Stimulated activated CD8-positive, alpha-beta memory T cell treated with anti-CD3 and anti-CD28 coated beads, Interleukin-4, amount 100 ng/mL, for 4 hours (primary cell): ENCODE measurements at regions not wholly inside any gene's neighbourhood (a gene's known extent, or its start where the extent isn't known, plus 50 kb on each side); places are given as distances from the start of the nearest gene placed in this dataset.

Experiments
- DNase-seq, 2 donors: peaks; one replicate each; pipeline ENCODE4 v3.0.0-alpha.2; 2020; ENCODE audit warnings: low read depth in 2 of 2, low spot score in 1 of 2

DNA sequence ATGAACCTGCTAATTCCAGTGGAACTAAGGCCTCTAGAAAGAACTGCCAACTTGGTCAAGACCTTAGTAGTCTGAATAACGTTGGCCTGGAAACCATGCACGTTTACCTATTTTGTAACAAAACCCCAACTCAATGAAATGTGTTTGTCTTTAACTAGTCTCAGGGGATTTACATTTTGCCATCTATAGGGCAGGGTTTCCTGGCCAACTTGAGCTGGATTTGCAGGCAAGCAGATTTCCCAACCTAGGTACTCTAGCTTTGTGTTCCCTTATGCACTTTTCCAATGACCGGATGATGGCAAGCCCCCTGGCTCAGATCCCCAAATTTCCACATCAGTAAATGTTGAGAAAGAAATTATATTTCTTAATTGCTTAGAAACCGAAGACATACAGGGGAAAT lies 114.5 kb downstream of the IRS2 start:
- DNase-seq, result no peak

DNA sequence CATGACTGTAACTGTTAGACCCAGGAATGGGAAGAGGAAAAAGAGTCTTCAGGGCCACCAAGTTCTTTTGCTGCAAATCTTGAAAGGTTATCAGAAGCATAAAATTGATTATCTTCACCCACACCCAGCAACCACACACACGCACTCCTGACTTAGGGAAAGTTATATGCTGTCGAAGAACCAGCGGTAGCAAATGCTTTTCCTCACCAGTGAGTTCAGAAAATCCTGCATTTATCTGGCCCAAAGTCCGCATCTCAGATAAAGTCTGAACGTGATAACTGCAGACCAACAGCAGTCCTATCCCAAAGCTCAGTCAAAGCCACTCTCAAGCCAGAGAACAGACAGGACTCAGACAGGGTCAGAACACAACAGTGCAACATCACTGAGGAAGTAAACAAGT lies 115.6 kb downstream of the IRS2 start:
- no peak for DNase-seq

DNA sequence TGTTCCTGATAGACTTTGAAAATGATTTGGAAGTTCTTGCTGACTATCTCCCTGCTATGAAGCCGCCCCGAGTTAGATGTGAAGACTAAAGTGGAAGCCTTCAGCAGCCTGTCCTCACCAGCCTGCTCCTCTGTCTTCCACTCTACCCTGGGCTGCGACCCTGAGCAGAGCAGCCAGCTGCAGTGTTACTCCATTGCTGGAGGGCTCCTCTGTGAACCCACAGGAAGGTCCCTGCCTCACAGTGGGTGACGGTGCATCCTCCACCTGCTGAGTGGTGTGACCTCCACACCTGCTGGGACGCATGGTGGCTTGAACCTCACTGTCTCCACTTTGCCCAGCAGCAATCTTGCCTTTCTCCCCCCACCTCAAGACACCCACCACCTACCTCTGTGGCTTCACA lies 116.4 kb downstream of the IRS2 start:
- no peak for DNase-seq

DNA sequence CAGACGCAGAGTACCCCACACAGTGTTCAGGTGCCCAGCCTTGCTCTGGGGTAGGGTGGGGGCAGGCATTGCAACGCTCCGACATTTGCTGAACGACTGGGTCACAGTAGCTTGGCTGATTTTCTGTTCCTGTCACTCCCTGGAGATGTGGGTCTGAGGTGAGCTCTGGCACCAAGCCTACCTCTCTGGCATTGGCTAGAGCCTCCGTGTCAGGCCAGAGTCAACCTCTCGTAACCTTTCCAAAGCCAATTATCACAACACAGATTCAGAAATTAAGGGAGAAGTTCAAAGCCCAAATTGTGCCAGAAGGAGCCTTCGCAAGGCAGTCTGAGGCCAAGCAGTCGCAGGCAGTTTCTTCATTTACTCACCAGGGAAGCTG lies 117.2 kb downstream of the IRS2 start:
- no peak for DNase-seq

DNA sequence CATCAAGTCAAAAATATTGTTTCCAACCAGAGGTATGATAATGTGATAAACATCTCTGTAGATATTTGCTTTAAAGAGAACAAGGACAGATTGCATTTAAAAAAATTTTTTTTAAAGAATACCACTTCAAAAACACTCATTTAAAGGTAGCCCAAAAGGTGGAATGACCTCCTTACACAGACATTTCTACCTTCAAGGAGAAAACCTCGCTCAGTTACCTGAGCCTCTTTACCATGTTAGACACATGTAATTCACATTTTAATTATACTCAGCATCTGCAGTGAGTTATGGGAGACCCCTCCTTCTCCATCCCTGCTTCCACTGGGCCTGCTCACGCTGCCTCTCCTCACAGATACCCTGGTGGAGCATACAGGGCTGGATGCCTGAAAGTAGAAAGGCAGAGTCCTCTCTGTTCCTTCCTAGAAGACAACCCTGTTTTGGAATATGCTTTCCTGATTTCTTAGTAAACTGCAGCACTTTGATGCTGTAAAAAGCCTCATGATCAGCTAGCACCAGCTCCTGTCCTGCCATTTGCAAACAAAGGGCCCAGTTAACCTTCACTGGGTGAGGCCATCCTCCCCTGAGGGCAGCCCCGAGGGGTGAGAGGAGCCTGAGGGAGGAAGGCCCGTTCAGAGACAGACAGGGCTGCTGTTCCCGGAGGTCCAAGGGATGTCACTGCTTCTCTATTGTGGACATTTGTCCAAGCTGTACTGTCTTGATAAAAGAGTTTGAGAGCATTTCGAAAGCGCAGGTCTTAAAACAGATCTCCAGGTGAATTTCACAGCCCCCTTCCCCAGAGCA lies 117.8 kb downstream of the IRS2 start:
- DNase-seq, result no peak

DNA sequence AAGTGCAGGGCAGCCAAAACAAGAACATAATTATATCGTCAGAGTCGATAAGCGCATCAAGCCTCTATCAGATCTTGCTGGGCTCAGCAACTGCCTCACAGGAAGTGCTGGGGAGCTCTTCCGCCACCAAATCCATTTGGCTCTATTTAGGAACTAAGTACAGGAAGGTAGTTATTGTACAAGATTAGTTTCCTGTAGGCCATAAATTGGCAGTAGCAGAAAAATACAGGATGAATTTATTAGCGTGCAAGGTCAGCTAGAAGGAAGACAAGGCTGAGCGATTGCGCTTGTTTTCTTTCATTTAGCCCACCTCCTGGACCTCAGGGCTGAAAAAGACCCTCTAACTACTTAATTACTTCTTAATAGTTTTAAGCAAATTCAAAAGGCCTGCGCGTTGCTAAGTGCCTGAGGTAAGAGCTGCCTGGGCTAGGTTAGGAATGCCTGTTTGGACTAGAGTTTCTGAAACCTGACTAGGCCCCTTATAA lies 118.5 kb downstream of the IRS2 start:
- no peak for DNase-seq

DNA sequence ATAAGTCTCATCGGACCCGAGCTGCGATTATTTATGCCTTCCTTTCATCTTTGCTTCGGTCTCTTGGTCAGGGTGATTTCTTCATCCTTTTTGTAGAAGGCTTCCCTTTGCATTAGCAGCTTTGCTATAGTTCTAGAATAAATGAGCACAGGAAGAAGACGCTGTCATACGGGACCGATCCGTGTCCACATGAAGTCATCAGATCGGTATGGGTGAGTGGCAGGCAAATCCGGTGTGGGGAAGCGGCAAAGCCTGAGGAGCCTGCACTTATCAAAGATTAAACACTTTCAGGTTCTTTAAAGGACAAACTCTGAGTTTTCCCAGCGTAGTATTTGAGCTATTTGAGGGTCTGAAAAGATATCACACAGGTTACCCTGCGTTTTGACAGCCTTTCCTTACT lies 119.3 kb downstream of the IRS2 start:
- DNase-seq, result no peak

DNA sequence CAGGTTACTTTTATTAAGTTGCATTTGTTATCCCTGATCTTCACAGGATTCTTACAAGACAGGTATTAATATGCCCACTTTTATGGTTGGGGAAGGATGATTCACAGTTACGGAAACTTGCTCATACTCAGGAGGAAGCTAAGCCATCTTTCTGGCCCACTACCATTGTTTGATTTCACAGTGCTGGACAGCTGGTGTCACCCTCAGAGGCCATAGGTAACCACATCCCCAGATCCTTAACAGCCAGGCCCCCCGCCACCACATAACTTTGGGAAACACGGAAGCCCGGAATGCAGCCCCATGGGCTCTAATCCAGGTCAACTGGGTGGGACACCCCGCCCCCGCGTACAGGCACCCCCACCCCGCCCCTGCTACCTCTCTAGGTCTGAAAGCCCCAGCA lies 119.7 kb downstream of the IRS2 start:
- DNase-seq, result no peak

DNA sequence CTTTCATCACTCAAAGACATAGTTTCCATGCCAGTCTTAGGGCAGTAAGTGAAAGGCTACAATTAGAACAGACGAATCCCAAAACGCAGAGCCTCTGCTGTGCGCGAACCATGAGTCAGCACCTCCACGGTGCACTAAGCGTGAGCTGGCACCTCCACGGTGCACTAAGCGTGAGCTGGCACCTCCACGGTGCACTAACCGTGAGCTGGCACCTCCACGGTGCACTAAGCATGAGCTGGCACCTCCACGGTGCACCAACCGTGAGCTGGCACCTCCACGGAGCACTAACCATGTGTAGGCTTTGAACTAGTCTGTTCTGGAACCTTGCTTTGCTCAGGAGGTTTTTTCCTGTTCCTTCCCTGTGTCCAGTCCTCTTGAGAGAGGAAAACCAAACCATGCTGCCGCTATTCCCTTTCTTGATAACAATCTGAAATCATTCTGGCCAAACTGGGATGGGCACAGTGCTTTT lies 120.6 kb downstream of the IRS2 start:
- DNase-seq, result no peak

DNA sequence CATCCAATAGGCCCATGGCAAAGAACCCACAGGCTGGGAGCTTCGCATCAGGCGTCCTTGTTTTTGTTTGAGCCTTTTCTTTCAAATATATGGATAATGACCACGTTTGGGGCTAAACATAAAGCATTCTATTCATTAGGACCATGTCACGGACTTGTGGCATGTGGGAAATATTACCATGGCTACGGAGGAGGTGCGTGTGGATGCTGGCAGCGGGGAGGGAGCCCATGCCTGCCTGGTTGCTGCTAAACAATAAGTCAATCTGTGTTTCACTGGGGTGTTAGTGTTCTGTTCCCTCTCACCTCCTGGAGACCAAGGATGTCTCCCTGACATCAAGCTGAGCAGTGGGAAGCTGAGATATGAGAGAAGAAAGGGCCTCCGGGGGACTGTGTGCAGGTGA lies 121.1 kb downstream of the IRS2 start:
- DNase-seq, result no peak

DNA sequence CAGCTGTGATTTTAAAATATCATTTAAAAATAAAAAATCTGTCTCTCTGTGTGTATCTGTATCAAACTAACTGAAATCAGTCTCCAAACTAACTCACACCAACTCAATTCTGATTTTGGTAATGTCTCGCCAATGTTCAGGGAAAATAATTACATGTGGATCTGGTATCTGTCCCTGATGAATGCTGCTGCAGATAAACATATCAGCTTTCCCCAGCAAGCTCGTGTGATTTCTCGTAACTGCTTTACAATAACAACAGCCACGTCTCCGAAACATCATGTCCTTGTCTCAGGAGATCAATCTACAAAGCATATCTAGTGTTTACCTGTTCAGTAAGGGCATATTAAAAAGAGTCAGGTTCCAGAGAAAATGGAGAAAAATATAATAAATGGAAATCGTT lies 129.0 kb downstream of the IRS2 start:
- no peak for DNase-seq

DNA sequence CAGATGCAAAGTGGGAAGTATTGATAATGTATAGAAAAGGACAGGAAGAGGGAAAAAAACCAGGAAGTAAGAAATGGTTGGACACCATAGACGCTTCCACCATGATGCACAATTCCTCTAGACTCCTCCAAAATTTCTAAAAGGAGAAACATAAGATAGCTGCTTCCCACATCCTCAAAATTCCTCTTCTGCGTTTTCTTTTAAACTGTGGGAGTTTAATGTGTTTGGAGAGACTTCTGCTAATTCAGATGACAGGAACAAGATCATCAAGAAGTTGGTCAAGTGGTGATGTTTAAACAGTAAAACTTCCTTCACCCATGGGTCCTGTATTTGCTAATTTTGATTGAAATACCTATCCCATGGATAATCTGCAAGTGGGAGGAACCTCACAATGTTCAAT lies 130.2 kb downstream of the IRS2 start:
- no peak for DNase-seq

DNA sequence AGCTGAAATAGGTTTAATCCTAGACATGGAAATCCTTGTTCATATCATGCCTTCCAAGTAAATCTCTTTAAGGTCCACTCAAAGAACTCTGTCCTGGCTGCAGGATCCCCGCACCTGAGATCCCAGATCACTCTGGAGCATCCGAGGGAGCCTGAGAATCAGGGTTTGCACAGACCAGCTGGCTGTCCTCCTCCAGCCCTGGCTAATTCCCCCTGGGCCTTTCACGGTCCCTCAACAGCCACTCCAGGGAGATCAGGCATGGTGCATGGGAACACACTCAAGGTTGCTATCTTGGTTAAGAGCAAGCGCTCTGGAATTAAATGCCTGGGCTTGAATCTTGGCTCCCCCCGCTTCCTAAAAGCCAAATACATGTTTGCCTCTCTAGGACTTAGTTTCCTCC lies 130.8 kb downstream of the IRS2 start:
- DNase-seq, result no peak

DNA sequence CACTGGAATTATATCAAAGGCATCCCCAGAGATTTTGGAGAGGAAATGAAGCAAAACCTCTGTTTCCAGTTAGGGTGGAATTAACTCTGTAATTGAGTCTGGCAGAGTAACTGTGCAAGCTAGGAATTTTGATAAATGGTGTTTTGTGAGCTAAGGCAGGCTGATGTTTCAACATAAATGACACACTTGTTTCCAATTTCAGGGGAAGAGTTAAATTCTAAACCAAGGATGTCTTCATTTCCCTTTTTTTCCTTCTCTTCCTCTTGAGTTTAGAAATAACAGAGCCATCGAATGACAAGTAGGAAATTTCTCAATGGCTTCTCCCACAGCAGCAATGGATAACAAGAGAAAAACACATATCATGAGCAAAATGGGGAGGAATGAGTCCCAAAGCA lies 131.2 kb downstream of the IRS2 start:
- no peak for DNase-seq

DNA sequence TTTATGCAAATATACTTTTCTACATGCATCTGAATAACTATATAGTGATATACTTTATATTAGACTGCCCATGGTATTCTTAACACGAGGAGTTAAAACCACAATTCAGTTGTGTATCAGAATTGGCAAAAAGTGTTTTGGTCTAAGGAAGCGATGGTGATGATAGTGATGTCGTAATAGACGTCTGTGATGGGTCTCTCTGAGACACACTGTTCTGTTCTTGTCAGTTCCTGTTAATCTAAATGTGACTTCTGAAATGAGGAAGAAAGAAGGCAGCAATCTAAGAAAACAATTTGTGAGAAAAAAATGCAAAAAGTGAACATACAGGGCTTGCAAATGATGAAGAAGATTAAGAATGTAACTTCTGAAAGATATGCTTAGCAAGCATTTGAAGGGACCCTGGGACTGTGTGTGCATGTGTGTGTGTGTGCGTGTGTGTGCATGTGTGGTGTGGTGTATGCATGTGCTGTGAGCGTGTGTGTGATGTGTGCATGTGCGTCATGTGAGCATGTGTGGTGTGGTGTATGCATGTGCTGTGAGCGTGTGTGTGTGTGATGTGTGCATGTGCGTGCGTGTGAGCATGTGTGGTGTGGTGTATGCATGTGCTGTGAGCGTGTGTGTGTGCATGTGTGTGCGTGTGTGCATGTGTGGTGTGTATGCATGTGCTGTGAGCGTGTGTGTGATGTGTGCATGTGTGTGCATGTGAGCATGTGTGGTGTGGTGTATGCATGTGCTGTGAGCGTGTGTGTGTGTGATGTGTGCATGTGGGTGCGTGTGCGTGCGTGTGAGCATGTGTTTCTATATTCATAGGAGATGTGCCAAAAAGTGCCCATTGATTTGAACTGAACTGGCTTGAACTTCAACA lies 131.8 kb downstream of the IRS2 start:
- DNase-seq, result no peak

DNA sequence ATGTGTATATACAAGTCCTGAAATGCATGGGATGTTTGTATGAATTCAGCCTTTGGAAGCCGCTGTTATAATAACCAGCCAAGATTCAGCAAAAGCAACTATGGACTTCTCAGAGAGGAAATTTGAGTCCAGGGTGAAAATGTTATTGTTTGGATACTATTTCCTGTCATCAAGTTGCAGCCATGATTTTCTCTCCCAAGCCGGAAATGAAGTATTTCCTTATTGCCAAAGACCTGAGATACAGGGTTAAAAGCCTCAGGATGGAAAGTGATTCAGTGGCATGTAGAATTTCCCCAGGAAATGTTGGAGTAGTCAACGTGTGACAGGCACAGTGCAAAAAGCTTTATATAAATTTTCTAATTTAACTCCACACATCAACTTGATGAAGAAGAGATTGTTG lies 133.9 kb downstream of the IRS2 start:
- DNase-seq, result no peak

DNA sequence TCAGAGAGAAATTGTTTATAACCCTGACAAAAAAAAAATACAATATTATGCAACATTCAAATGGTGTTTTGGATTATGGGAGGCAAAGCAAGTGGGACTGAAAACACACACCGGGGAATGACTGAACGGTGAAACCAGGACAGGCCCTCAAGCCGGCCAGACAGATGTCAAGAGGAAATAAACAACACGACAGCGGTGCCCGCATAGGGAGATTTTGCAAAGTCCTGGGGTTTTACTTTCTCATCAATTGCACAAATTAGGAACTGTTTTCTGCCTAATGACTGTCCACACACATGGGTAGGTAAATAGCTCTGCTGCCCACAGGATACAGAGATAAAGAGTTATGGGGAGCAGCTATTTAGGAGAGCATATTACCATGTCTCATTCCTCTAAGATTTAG lies 134.5 kb downstream of the IRS2 start:
- no peak for DNase-seq

DNA sequence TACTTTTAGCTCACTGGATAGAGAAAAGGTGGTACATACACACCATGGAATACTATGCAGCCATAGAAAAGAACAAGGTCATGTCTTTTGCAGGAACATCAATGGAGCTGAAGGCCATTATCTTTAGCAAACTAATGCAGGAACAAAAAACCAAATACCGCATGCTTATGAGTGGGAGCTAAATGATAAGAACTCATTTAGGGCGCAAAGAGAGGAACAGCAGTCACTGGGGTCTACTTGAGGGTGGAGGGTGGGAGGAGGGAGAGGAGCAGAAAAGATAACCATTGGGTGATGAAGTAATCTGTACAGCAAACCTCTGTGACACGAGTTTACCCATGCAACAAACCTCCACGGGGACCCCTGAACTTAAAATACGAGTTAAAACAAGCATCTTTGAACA lies 135.1 kb downstream of the IRS2 start:
- no peak for DNase-seq

DNA sequence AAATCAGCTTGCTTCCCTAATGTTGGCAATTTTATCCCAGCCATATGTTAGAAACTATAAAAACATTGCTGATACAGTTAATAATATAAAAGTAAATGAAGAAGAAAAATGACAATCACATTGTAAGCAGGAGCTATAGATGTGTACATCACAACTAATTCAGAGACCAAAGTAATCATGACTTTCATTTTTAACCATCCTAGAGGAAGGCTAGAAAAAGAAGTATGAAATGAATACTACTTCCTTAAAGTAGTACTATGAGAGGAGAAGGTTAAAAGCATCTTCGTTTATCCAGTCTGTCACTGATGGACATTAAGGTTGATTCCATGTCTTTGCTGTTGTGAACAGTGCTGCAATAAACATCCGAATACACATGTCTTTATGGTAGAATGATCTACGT lies 135.5 kb downstream of the IRS2 start:
- DNase-seq, result no peak

DNA sequence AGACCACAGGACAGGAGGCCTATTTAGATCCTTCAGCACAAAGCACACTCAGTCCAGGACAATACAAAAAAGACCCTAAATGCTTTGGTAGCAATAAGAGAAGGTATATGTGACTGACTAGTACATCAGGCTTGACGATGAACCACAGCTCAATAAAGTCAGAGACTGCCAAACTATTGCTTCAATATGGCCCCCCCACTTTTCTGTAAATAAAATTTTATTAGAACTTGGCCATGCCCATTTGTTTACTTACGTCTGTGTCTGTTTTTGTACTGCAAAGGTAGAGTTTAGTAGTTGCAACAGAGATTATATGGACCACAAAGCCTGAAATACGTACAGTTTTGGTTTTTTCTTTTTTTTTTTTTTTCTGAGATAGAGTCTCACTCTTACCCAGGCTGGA lies 136.7 kb downstream of the IRS2 start:
- DNase-seq, result no peak

DNA sequence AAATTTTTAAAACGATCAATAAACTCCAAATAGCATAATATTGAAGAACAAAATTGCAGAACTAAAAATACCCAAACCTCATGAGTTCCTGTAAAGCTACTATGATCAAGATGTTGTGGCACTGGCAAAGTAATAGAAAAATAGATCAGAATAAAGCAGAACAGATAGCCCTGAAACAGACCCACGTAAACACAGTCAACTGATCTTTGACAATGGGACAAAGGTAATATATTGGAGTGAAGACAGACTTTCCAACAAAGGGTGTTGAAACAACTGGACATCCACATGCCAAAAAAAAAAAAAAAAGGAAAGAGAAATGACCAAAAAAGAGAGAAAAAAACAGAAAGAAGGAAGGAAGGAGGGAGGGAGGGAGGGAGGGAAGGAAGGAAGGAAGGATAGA lies 138.7 kb downstream of the IRS2 start:
- no peak for DNase-seq

DNA sequence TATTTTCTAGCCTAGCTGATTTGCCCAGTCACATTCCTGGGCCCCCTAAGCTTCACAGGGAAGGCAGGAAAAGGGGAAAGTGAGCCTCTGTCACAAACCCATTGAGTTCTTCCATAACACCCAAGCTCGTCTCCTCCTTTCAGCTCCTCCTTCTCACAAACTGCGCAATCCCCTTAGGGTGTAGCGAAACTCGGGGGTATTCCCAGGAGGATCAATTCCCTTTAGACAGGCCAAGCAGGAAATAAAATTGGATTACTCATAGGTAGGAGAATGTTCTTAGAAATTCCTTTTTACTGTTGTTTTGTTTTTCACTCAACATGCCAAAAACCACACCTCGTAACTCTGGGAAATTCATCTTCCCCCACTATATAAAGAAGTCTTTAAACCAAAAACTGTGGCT lies 139.3 kb downstream of the IRS2 start:
- no peak for DNase-seq
